ENCODE measurements at regions not wholly inside any gene's neighbourhood (a gene's known extent, or its start where the extent isn't known, plus 50 kb on each side); places are given as distances from the start of the nearest gene placed in this dataset.

- Histone ChIP-seq H3K4me1 (ENCODE audit: low read depth) (no peaks in the 10 kb centered on the region), H3K4me3 (no peak overlapping the region), H3K27me3 (peaks cover 8% of the 10 kb centered on the region), H3K9me3 (ENCODE audit: low read depth) (no peaks in the 10 kb centered on the region), H3K27ac (no peak overlapping the region), H3K36me3 (no peaks in the 10 kb centered on the region)
- no peak for DNase-seq (ENCODE audit: low read depth in 1 of 2, low spot score in 1 of 2)
- no peak for TF ChIP-seq CTCF (IDR thresholded peaks at IDR 0.05; ENCODE audit: low read depth, low read length)
Measured at GRCh38 chr5:133694181-133694831, 82.0 kb upstream of the FSTL4 start.

- H3K9me3 ChIP-seq (ENCODE audit: low read depth) = no peaks in the 10 kb centered on the region
- no peak overlapping the region for H3K4me3 ChIP-seq
- no peaks in the 10 kb centered on the region for H3K36me3 ChIP-seq
- peaks cover 11% of the 10 kb centered on the region for H3K27me3 ChIP-seq
- no peak for TF ChIP-seq CTCF (IDR thresholded peaks at IDR 0.05; ENCODE audit: low read depth, low read length)
- H3K27ac ChIP-seq = no peak overlapping the region
- no peak for DNase-seq (ENCODE audit: low read depth in 1 of 2, low spot score in 1 of 2)
- no peaks in the 10 kb centered on the region for H3K4me1 ChIP-seq (ENCODE audit: low read depth)
Measured at GRCh38 chr5:133691448-133691847, 79.1 kb upstream of the FSTL4 start.

GRCh38 chr5:133690746-133691145 is 78.4 kb upstream of the FSTL4 start:
- no peak for DNase-seq (ENCODE audit: low read depth in 1 of 2, low spot score in 1 of 2)
- no peaks in the 10 kb centered on the region for H3K9me3 ChIP-seq (ENCODE audit: low read depth)
- H3K27me3 ChIP-seq = peaks cover 11% of the 10 kb centered on the region
- no peak overlapping the region for H3K4me3 ChIP-seq
- H3K4me1 ChIP-seq (ENCODE audit: low read depth) = no peaks in the 10 kb centered on the region
- no peak for TF ChIP-seq CTCF (IDR thresholded peaks at IDR 0.05; ENCODE audit: low read depth, low read length)
- H3K36me3 ChIP-seq = no peaks in the 10 kb centered on the region
- no peak overlapping the region for H3K27ac ChIP-seq

GRCh38 chr5:133688391-133688790 is 76.0 kb upstream of the FSTL4 start:
- Histone ChIP-seq H3K36me3 (no peaks in the 10 kb centered on the region), H3K4me1 (ENCODE audit: low read depth) (no peaks in the 10 kb centered on the region), H3K9me3 (ENCODE audit: low read depth) (no peaks in the 10 kb centered on the region), H3K27me3 (peaks cover 11% of the 10 kb centered on the region), H3K4me3 (no peak overlapping the region), H3K27ac (no peak overlapping the region)
- DNase-seq (ENCODE audit: low read depth in 1 of 2, low spot score in 1 of 2) = no peak
- no peak for TF ChIP-seq CTCF (IDR thresholded peaks at IDR 0.05; ENCODE audit: low read depth, low read length)

GRCh38 chr5:133687212-133688061 is 75.1 kb upstream of the FSTL4 start:
- H3K4me3 ChIP-seq = no peak overlapping the region
- peak in 1 of 2 donors; percentile 27 for DNase-seq (ENCODE audit: low read depth in 1 of 2, low spot score in 1 of 2)
- no peak overlapping the region for H3K27ac ChIP-seq
- H3K4me1 ChIP-seq (ENCODE audit: low read depth) = no peaks in the 10 kb centered on the region
- no peaks in the 10 kb centered on the region for H3K36me3 ChIP-seq
- H3K27me3 ChIP-seq = peaks cover 11% of the 10 kb centered on the region
- H3K9me3 ChIP-seq (ENCODE audit: low read depth) = no peaks in the 10 kb centered on the region
- no peak for TF ChIP-seq CTCF (IDR thresholded peaks at IDR 0.05; ENCODE audit: low read depth, low read length)
